Ureter (tissue), 1 donor: ENCODE measurements at regions not wholly inside any gene's neighbourhood (a gene's known extent, or its start where the extent isn't known, plus 50 kb on each side); places are given as distances from the start of the nearest gene placed in this dataset.
A peak's percentile ranks its signal among the peaks of the same experiment; 100 is the strongest.
"Not testable (repeated sequence)": the region's sequence is repeated elsewhere in the genome, so short reads cannot be mapped to it uniquely, and the experiment has no call there.

ENCODE experiments used
- DNase-seq: peaks from one replicate; pipeline ENCODE4 v3.0.0-alpha.2; 2020; ENCODE audit warnings: low spot score
- donor health status: DM: yes; HTN: yes; CAD: no.

GRCh38 chr1:29803486-29803885, 567.2 kb downstream of the PTPRU start:
- peak; percentile 13 for DNase-seq

DNA sequence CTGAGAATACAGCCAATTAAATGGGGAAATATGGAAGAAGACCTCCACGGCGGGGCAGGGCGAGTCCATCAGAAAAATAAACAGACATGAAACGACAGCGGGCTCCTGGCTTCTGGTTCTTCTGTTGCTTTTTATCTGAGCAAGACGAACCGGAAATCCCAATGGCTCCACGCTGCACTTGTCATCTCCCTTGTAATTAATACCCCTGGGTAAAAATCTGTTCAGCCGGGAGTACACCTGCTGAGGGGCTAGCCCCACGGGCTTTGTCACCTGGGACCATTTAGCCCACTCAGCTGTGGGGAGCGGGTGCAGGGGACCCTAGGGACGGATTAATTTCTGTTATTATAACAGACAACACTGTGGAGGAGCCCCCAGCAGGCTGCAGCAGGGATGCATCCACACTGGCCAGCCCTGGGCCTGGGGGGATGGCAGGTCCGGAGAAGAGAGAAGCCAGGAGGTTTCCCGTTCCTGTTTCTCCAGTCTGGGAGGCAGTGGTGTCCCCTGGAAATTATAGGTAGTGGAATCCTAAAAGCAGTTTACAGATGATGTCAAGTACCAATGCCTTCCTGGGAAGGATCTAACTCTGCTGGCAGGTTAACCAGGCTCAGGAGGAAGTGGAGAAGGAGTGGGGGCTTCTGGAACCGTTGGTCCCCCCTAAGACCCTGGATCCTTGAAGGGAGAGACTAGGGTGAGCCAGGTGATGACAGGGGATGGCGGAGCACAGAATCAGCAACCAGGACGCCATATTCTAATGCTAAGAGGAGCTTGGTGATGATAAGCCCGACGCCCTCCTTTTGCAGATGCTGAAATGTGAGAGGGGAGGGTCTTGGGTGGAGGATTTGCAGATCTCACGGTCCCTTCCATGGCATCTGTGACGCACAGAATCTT, 566.1 kb downstream of the PTPRU start:
- no peak for DNase-seq

DNA sequence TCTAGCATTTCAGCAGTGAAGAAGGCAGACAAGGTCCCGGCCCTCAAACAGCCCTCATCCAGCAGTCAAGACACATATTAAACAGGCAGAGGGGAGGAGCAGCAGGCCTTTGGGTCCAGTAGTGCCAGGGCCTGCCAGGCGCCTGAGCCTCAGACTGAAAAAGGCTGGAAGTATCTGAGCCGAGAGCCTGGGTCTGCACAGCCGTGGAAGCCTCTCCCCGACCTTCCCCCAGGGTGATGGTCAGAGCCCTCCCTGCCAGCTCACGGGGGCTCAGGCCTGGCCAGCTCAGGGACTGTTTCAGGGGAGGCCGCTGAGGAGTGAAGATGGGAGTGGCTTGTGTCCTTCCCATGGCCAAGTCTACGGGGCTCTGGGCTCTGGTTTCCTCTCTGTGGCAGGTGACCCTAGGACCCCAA, 565.2 kb downstream of the PTPRU start:
- no peak for DNase-seq

- DNase-seq = no peak
Observed at GRCh38 chr1:29801003-29801402, 564.7 kb downstream of the PTPRU start.

GRCh38 chr1:29800522-29800956, 564.2 kb downstream of the PTPRU start:
- DNase-seq = no peak

- DNase-seq = no peak
Observed at GRCh38 chr1:29800120-29800519, 563.8 kb downstream of the PTPRU start.

DNA sequence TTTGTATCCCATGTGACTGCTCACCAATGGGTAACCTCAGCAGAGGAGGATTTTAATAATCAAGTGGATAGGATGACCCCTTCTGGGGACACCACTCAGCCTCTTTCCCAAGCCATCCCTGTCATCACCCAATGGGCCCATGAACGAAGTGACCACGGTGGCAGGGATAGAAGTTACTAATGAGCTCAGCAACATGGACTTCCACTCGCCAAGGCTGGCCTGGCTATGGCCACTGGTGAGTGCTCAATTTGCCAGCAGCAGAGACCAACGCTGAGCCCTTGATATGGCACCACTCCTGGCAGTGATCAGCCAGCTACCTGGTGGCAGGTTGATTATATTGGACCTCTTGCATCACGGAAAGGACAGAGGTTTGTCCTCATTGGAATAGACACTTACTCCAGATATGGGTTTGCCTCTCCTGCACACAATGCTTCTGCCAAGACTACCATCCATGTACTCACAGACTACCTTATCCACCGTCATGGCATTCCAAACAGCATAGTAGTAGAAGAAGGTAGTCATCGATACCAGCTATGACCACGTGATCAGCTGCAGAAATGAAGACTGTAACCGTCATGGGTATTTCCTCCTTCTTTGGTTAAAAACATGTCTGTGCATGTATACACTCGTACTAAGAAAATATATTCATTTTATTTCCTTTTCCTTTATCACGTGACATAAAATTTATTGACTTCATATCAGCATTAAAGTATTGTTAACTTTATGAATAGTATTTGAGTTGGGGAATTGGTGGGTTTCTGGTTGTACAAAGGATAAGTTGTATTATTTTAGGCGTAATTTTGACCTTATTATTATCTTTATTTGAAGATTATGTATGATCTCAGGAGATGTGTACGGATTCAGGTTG, 562.6 kb downstream of the PTPRU start:
- DNase-seq = no peak

- DNase-seq = not testable (repeated sequence)
Observed at GRCh38 chr1:29797125-29797524, 560.8 kb downstream of the PTPRU start.

GRCh38 chr1:29795965-29796364, 559.6 kb downstream of the PTPRU start:
- DNase-seq = not testable (repeated sequence)

DNA sequence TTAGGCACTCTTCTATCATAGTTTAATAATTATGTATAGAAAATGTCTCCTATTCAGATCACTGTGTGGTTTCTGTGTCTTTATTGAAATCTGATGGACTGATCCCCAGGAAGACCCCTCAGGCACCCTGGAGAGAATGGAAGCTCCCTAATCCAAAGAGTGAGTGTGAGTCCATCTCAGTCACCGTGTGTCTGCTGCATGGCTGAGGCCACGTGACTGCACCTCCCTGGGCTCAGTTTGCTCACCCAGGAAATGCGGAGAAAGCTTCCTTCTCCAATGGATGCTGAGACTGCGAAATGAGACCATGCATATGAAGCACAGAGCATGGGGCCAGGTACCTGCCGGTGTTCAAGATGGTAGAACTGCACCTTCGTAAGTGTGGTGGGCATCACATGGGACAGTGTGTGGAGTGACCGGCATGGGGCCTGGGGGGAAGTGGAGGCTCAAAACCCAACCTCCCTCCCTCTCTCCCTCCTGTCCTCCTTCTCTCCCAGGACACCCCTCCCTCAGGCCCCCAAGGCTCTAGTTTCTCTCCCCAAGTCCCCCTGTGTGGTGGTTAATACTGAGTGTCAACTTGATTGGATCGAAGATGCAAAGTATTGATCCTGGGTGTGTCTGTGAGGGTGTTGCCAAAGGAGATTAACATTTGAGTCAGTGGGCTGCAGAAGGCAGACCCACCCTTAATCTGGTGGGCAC, 557.5 kb downstream of the PTPRU start:
- DNase-seq = no peak

GRCh38 chr1:29793101-29793546, 556.8 kb downstream of the PTPRU start:
- peak; percentile 93 for DNase-seq

- no peak for DNase-seq
Observed at GRCh38 chr1:29789910-29790247, 553.6 kb downstream of the PTPRU start.

GRCh38 chr1:29789221-29789909, 553.0 kb downstream of the PTPRU start:
- no peak for DNase-seq

DNA sequence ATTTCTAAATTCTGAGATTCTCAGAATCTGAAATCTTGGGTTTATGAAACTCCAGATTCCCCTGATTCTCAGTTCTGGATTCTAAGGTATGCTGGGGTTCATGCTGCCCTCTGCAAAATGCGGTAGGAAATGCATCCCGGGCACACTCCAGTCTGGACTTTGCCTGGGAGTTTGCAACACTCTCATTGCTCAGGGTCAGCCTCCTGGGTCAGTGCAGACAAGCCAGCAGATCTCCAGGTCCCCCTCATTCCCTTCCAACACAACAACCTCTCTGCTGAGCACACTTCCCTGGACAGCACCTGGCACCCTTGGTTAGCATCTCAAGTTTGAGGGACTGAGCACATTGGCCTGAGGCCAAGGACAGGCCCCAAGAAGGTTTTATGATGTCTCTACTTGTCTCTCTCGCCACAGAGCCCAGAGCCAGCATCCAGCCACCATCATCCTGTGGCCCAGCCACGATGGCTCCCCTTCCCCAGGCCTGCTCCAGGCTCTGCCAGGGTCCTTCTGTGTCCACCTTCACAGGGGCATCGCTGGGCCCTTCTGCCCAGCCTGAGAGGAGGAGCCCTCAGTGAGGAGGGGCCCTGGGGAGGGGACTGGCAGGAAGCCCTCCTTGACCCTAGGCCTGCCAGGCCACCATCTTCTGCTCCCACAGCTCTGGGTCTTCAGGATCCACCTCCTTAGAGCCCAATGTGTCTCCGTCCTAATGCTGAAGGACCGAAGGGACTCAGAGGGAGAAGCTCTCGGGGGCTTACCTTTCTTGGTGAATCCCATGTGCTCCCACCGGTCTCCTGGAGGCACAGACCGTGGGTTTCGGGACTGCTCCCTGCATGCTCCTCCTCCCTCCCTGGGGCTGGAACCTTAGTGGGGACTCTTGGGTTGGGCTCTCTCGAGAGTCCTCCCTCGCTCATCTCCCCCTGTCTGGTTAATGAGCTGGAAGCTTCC, 550.7 kb downstream of the PTPRU start:
- DNase-seq = no peak

GRCh38 chr1:29786195-29786594, 549.9 kb downstream of the PTPRU start:
- DNase-seq = no peak

DNA sequence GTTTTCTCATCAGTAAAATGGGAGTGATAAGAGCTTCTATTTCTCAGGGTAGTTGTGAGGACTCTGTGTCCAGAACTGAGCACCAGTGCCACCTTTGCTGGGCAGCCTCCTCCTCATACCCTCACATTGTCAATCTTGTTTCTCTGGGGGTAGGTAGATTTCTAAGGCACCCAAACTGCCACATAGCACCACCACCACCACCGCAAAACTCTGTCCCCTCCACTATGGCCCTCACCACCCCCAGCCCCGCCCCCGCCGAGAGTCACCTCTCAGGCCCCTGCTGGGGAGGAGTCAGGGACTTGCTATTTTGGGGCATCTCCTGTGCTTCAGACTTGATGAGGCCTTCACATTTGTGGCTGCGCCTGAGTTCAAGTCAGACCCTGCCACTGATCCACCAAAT, 549.2 kb downstream of the PTPRU start:
- DNase-seq = no peak

GRCh38 chr1:29785137-29785527, 548.8 kb downstream of the PTPRU start:
- DNase-seq = no peak

- DNase-seq = no peak
Observed at GRCh38 chr1:29784276-29785136, 548.2 kb downstream of the PTPRU start.

DNA sequence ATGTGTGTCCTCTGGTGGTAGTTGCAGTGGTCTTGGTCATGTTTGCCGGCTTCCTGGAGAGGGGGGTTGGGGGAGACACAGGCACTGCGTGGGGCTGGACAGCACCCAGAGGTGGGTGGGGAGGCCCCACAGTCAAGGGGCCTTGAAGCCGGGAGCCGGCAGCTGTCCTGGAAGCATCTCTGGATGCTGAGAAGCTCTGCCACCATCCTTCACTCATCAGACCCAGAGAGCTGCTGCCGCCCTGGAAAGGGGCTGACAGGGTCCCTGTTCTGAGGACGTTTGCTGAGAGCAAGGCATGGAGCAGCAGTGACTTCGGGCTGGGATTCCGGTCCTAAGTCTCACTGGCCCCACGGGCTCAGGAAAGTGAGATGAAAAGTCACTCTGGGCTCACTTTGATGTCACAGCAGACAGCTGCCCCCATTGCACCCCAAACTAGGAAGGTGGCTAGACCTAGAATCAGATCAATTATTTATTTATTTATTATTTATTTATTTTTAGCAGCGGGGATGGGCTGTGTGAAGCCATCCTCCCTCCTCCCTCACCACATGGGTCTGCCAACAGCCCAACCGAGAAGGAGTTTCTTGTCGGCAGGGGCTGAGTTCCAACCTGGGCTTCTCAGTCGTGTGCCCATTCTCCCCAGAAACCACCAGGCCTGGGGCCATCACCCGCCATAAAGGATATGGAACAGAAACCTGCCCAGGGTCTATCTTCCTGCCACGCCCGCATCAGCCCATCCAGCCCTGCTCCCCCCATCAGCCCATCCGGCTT, 547.4 kb downstream of the PTPRU start:
- DNase-seq = no peak
